HEK293 (cell line): ENCODE measurements at regions not wholly inside any gene's neighbourhood (a gene's known extent, or its start where the extent isn't known, plus 50 kb on each side); places are given as distances from the start of the nearest gene placed in this dataset.

Experiments used
- CTCF ChIA-PET: fragments of 350-600 bp; formaldehyde crosslinking; extraction: SDS; loops from one replicate; lab custom pipeline; 2021; ENCODE audit warnings: antibody characterized with exemption; lab: Yijun Ruan, JAX
- POLR2A ChIA-PET: fragments of 300-600 bp; formaldehyde crosslinking; extraction: SDS; loops from one replicate; lab custom pipeline; 2020; ENCODE audit warnings: antibody characterized with exemption, inconsistent platforms; lab: Yijun Ruan, JAX
- H3K27ac ChIP-seq: fragments of 200-500 bp; sonication (Bioruptor generic); 2 replicates; pipeline ENCODE4 v1.5.1; 2014; ENCODE audit warnings: low read depth, low read length, control low read depth, inconsistent platforms; ENCODE audit errors: extremely low read depth
- H3K36me3 ChIP-seq, 2 experiments: fragments of 200-500 bp in 1 of 2; sonication (Bioruptor generic) in 1 of 2; 1 replicate in 1 of 2; 2 replicates in 1 of 2; pipeline ENCODE4 v1.5.1; 2014 to 2017; ENCODE audit warnings: inconsistent platforms in 2 of 2, low read length in 2 of 2; ENCODE audit not compliant: control insufficient read depth in 2 of 2, insufficient read depth in 1 of 2
- H3K4me1 ChIP-seq: fragments of 200-500 bp; sonication (Bioruptor generic); 2 replicates; pipeline ENCODE4 v1.5.1; 2014; ENCODE audit warnings: mild to moderate bottlenecking, low read length, inconsistent platforms; ENCODE audit not compliant: control insufficient read depth, insufficient read depth
- H3K4me3 ChIP-seq: 2 replicates; pipeline ENCODE4 v1.5.1; 2011; ENCODE audit warnings: low read depth, mild to moderate bottlenecking, control low read depth, low read length, moderate library complexity
- H3K9me3 ChIP-seq: fragments of 200-500 bp; sonication (Bioruptor generic); 2 replicates; pipeline ENCODE4 v1.5.1; 2014; ENCODE audit warnings: low read depth, low read length, inconsistent platforms; ENCODE audit not compliant: control insufficient read depth, insufficient read depth
- HIC1 ChIP-seq: fragments of 450-650 bp; formaldehyde crosslinking; IDR thresholded peaks from 2 replicates; pipeline ENCODE4 v1.5.1; 2016; ENCODE audit warnings: missing biosample characterization, missing genetic modification characterization
- PBX3 ChIP-seq: sonication (generic); formaldehyde crosslinking; IDR thresholded peaks from 2 replicates; pipeline ENCODE4 v1.8.1; 2022; ENCODE audit warnings: mild to moderate bottlenecking, moderate library complexity, missing genetic modification reagents
- PRDM6 ChIP-seq: fragments of 450-650 bp; formaldehyde crosslinking; IDR thresholded peaks from 2 replicates; pipeline ENCODE4 v1.5.1; 2017; ENCODE audit warnings: missing biosample characterization, missing genetic modification characterization
- ZBTB11 ChIP-seq: fragments of 450-650 bp; formaldehyde crosslinking; conservative IDR thresholded peaks from 2 replicates; pipeline ENCODE4 v1.5.1; 2016; ENCODE audit warnings: low read depth, missing biosample characterization, missing genetic modification characterization
- ZNF26 ChIP-seq: fragments of 450-650 bp; formaldehyde crosslinking; IDR thresholded peaks from 2 replicates; pipeline ENCODE4 v1.5.1; 2016; ENCODE audit warnings: missing biosample characterization, missing genetic modification characterization
- ZNF324 ChIP-seq: fragments of 450-650 bp; formaldehyde crosslinking; IDR thresholded peaks from 2 replicates; pipeline ENCODE4 v1.5.1; 2016; ENCODE audit warnings: missing biosample characterization, missing genetic modification characterization
- ZNF335 ChIP-seq: fragments of 450-650 bp; formaldehyde crosslinking; conservative IDR thresholded peaks from 2 replicates; pipeline ENCODE4 v1.5.1; 2016; ENCODE audit warnings: missing biosample characterization, missing genetic modification characterization
- ZNF416 ChIP-seq: fragments of 450-650 bp; formaldehyde crosslinking; IDR thresholded peaks from 2 replicates; pipeline ENCODE4 v1.5.1; 2016; ENCODE audit warnings: missing biosample characterization, missing genetic modification characterization
- ZNF473 ChIP-seq: fragments of 450-650 bp; formaldehyde crosslinking; IDR thresholded peaks from 2 replicates; pipeline ENCODE4 v1.5.1; 2017; ENCODE audit warnings: missing biosample characterization, missing genetic modification characterization
- ZSCAN16 ChIP-seq: fragments of 450-650 bp; formaldehyde crosslinking; IDR thresholded peaks from 2 replicates; pipeline ENCODE4 v1.5.1; 2016; ENCODE audit warnings: missing biosample characterization, missing genetic modification characterization
- ZSCAN30 ChIP-seq: fragments of 450-650 bp; IDR thresholded peaks from 2 replicates; pipeline ENCODE4 v1.5.1; 2018; ENCODE audit warnings: missing biosample characterization, mild to moderate bottlenecking, missing genetic modification characterization, moderate library complexity

GRCh38 chr6:26183237-26183580 lies 96.0 kb downstream of the HFE start:
- CTCF ChIA-PET: interaction anchor here (0.6 to 1.4 kb wide), 4 partner anchors 21 to 412 kb away, joined by 3 to 4 read pairs (median 3); a partner anchor contains a TSS

More at GRCh38 chr6:26183237-26183580, 96.0 kb downstream of the HFE start:
- H3K4me1 ChIP-seq: no peaks in the 10 kb centered on the region
- no peak overlapping the region for H3K4me3 ChIP-seq
- H3K27ac ChIP-seq: no peak overlapping the region
- no peaks in the 10 kb centered on the region for H3K9me3 ChIP-seq
- TF ChIP-seq ZNF473 (no peak), ZNF26 (tag by site-specific recombination) (no peak), HIC1 (no peak), ZBTB11 (no peak), ZNF416 (tag by site-specific recombination) (no peak), PRDM6 (no peak), ZSCAN16 (tag by site-specific recombination) (no peak), PBX3 (CRISPR knock-in tag) (no peak), ZNF335 (tag by site-specific recombination) (no peak), ZSCAN30 (tag by site-specific recombination) (no peak), ZNF324 (tag by site-specific recombination) (no peak)
- POLR2A ChIA-PET: interaction anchor here (0.6 to 1.4 kb wide), 5 partner anchors 16 to 59 kb away, joined by 3 to 5 read pairs (median 3); a partner anchor contains a TSS
- H3K36me3 ChIP-seq: no peaks in the 10 kb centered on the region
